H9 (cell line): ENCODE measurements at regions not wholly inside any gene's neighbourhood (a gene's known extent, or its start where the extent isn't known, plus 50 kb on each side); places are given as distances from the start of the nearest gene placed in this dataset.

Experiments used
- DNase-seq: peaks from one replicate; pipeline ENCODE4 v3.0.0-alpha.2; 2017
- H2AFZ ChIP-seq: one replicate; pipeline ENCODE4 v1.6.1; 2013; ENCODE audit warnings: mild to moderate bottlenecking, low read length, control low read depth, moderate library complexity
- H2AK5ac ChIP-seq: 2 replicates; pipeline ENCODE4 v1.6.1; 2013; ENCODE audit warnings: low read length, control low read depth, mixed read lengths; ENCODE audit not compliant: insufficient read length
- H2BK120ac ChIP-seq: one replicate; pipeline ENCODE4 v1.6.1; 2013; ENCODE audit warnings: low read depth, mild to moderate bottlenecking, low read length, control low read depth, inconsistent platforms; ENCODE audit not compliant: poor library complexity, severe bottlenecking
- H2BK12ac ChIP-seq: 2 replicates; pipeline ENCODE4 v1.6.1; 2013; ENCODE audit warnings: low read length, control low read depth, mixed read lengths, low read depth; ENCODE audit not compliant: insufficient read length
- H2BK15ac ChIP-seq: 2 replicates; pipeline ENCODE4 v1.6.1; 2013; ENCODE audit warnings: low read depth, low read length, control low read depth
- H2BK20ac ChIP-seq: one replicate; pipeline ENCODE4 v1.6.1; 2013; ENCODE audit warnings: low read depth, mild to moderate bottlenecking, low read length, control low read depth, inconsistent platforms; ENCODE audit not compliant: poor library complexity, severe bottlenecking
- H2BK5ac ChIP-seq: 2 replicates; pipeline ENCODE4 v1.6.1; 2013; ENCODE audit warnings: low read length, control low read depth, mixed read lengths; ENCODE audit not compliant: insufficient read length
- H3K14ac ChIP-seq: 2 replicates; pipeline ENCODE4 v1.6.1; 2013; ENCODE audit warnings: low read length, control low read depth; ENCODE audit not compliant: insufficient read depth
- H3K18ac ChIP-seq: 2 replicates; pipeline ENCODE4 v1.6.1; 2013; ENCODE audit warnings: low read depth, mild to moderate bottlenecking, mixed read lengths, low read length, control low read depth; ENCODE audit not compliant: insufficient read length
- H3K23ac ChIP-seq: 2 replicates; pipeline ENCODE4 v1.6.1; 2013; ENCODE audit warnings: low read length, control low read depth, mixed read lengths, low read depth; ENCODE audit not compliant: insufficient read length
- H3K23me2 ChIP-seq: 2 replicates; pipeline ENCODE4 v1.6.1; 2013; ENCODE audit warnings: low read depth, mild to moderate bottlenecking, mixed read lengths, low read length, control low read depth; ENCODE audit not compliant: insufficient read length, poor library complexity, severe bottlenecking
- H3K27ac ChIP-seq: 2 replicates; pipeline ENCODE4 v1.5.1; 2013; ENCODE audit warnings: low read length, control low read depth, mixed read lengths, low read depth; ENCODE audit not compliant: insufficient read length
- H3K27me3 ChIP-seq: 2 replicates; pipeline ENCODE4 v1.6.1; 2013; ENCODE audit warnings: low read length, control low read depth, inconsistent platforms; ENCODE audit not compliant: insufficient read depth
- H3K4ac ChIP-seq: 2 replicates; pipeline ENCODE4 v1.6.1; 2013; ENCODE audit warnings: low read depth, mild to moderate bottlenecking, control low read depth, inconsistent platforms, low read length, moderate library complexity
- H3K4me1 ChIP-seq: 2 replicates; pipeline ENCODE4 v1.6.1; 2013; ENCODE audit warnings: low read length, control low read depth, inconsistent platforms; ENCODE audit not compliant: insufficient read depth
- H3K4me2 ChIP-seq: 2 replicates; pipeline ENCODE4 v1.6.1; 2013; ENCODE audit warnings: low read length, control low read depth, mixed read lengths; ENCODE audit not compliant: insufficient read length, insufficient read depth
- H3K56ac ChIP-seq: 2 replicates; pipeline ENCODE4 v1.6.1; 2013; ENCODE audit warnings: low read depth, mild to moderate bottlenecking, mixed read lengths, low read length, control low read depth; ENCODE audit not compliant: insufficient read length
- H3K79me1 ChIP-seq: 2 replicates; pipeline ENCODE4 v1.6.1; 2013; ENCODE audit warnings: low read depth, mild to moderate bottlenecking, moderate library complexity, low read length, control low read depth, inconsistent platforms; ENCODE audit not compliant: insufficient read depth, poor library complexity, severe bottlenecking
- H3K79me2 ChIP-seq: 2 replicates; pipeline ENCODE4 v1.6.1; 2013; ENCODE audit warnings: low read length, control low read depth, inconsistent platforms; ENCODE audit not compliant: insufficient read depth
- H3K9ac ChIP-seq: 2 replicates; pipeline ENCODE4 v1.6.1; 2013; ENCODE audit warnings: low read length, control low read depth, mixed read lengths; ENCODE audit not compliant: insufficient read length; ENCODE audit errors: extremely low read depth
- H3K9me3 ChIP-seq: one replicate; pipeline ENCODE4 v1.6.1; 2013; ENCODE audit warnings: low read depth, low read length, inconsistent platforms; ENCODE audit not compliant: control insufficient read depth
- H3T11ph ChIP-seq: one replicate; pipeline ENCODE4 v1.6.1; 2013; ENCODE audit warnings: mild to moderate bottlenecking, low read length, control low read depth, inconsistent platforms
- H4K20me1 ChIP-seq: one replicate; pipeline ENCODE4 v1.6.1; 2013; ENCODE audit not compliant: control insufficient read depth, insufficient read length, insufficient read depth
- H4K5ac ChIP-seq: 2 replicates; pipeline ENCODE4 v1.6.1; 2013; ENCODE audit warnings: low read depth, mild to moderate bottlenecking, mixed read lengths, low read length, control low read depth; ENCODE audit not compliant: insufficient read length
- H4K8ac ChIP-seq: replicated peaks from 2 replicates; pipeline ENCODE4 v1.6.1; 2013; ENCODE audit warnings: low read length, control low read depth, mixed read lengths, low read depth; ENCODE audit not compliant: insufficient read length
- H4K91ac ChIP-seq: 2 replicates; pipeline ENCODE4 v1.6.1; 2013; ENCODE audit warnings: low read depth, mild to moderate bottlenecking, moderate library complexity, mixed read lengths, low read length, control low read depth; ENCODE audit not compliant: insufficient read length
- H3K27ac Mint-ChIP-seq, 3 experiments: 2 replicates in 2 of 3; 3 replicates in 1 of 3; pipeline ENCODE4 v1.8.0; 2020 to 2021; ENCODE audit warnings: mixed read lengths in 3 of 3, mild to moderate bottlenecking in 1 of 3, moderate library complexity in 1 of 3
- H3K27me3 Mint-ChIP-seq: 2 replicates; pipeline ENCODE4 v1.8.0; 2021; ENCODE audit warnings: low read depth, mild to moderate bottlenecking, moderate library complexity, mixed read lengths
- H3K36me3 Mint-ChIP-seq, 3 experiments: 2 replicates in 2 of 3; 3 replicates in 1 of 3; pipeline ENCODE4 v1.8.0; 2020 to 2021; ENCODE audit warnings: low read depth in 3 of 3, mixed read lengths in 3 of 3; ENCODE audit not compliant: insufficient read depth in 1 of 3
- H3K4me1 Mint-ChIP-seq, 2 experiments: 2 replicates each; pipeline ENCODE4 v1.8.0; 2020; ENCODE audit warnings: mixed read lengths in 2 of 2
- H3K4me3 Mint-ChIP-seq, 2 experiments: 2 replicates in 1 of 2; 3 replicates in 1 of 2; pipeline ENCODE4 v1.8.0; 2020 to 2021; ENCODE audit warnings: mild to moderate bottlenecking in 2 of 2, mixed read lengths in 2 of 2, moderate library complexity in 1 of 2
- H3K9me3 Mint-ChIP-seq, 2 experiments: 2 replicates in 1 of 2; 3 replicates in 1 of 2; pipeline ENCODE4 v1.8.0; 2020; ENCODE audit warnings: mild to moderate bottlenecking in 2 of 2, mixed read lengths in 2 of 2, moderate library complexity in 1 of 2
- CTCF ChIP-seq: fragments of 200-600 bp; sonication (generic); conservative IDR thresholded peaks from 3 replicates; pipeline ENCODE4 v1.8.0; 2021; ENCODE audit warnings: antibody characterized with exemption, mild to moderate bottlenecking
- WGBS: extraction: QIAGEN DNeasy Blood & Tissue Kit; methylation state at CpG from one replicate; pipeline ENCODE4 v1.1.7; 2013; ENCODE audit warnings: missing lambda C conversion rate, low lambda C conversion rate, mixed read lengths; ENCODE audit not compliant: insufficient read length; ENCODE audit errors: extremely low coverage; 5-methylcytosine and 5-hydroxymethylcytosine counted together

DNA sequence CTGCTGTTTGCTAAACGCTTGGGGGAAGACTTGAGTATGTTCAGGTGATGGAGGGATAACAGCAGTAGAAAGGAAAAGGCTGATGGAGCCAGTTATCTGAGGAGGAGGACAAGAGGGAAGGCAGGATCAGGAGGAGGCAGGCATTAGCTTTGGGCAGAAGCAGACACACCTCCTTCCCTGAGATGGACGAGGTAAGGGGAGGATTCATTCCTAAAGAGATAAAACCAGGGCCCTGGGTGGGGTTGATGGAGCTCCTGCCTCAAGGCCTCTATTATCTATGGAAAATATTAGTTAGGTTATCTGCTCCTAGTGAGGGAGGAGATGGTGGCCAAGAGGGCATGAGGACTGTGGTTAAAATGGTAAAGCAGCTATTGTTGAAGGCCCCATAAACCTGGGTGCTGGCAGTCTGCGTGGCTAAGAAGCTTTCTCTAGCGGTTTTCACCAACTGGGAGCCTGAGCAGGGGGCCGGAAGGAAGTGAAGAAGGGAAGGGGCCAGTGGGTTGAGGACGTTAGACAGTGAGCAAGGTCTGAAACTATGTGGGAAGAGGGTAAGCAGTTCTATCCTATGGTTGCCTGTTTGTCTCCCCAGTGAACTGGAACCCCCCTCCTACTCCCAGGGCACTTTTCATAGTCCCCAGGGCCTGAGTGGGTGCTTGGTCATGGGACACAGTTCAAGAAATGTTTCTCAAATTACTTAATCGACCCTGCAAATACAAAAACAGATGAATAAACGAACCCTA is 56.6 kb upstream of the HK2 start:
- H3K4me1 Mint-ChIP-seq, result peaks cover 15 to 20% of the 10 kb centered on the region in 2 experiments
- no peaks in the 10 kb centered on the region for H3K23me2 ChIP-seq
- H2BK5ac ChIP-seq, result no peak overlapping the region
- H3K27me3 ChIP-seq, result no peaks in the 10 kb centered on the region
- TF ChIP-seq CTCF, result no peak
- no peak overlapping the region for H3K56ac ChIP-seq
- no peaks in the 10 kb centered on the region for H3K9me3 ChIP-seq
- no peak overlapping the region for H3K4me2 ChIP-seq
- no peak overlapping the region for H3K27ac ChIP-seq
- H3K14ac ChIP-seq, result no peak overlapping the region
- no CpG with 5 or more reads among the region's 8 CpGs for WGBS
- no peak overlapping the region for H3K23ac ChIP-seq
- H2AK5ac ChIP-seq, result no peak overlapping the region
- H3K36me3 Mint-ChIP-seq, result no peaks in the 10 kb centered on the region; a peak in 1 of 7 replicates
- no peak overlapping the region for H2BK15ac ChIP-seq
- H3K4ac ChIP-seq, result no peak overlapping the region; the same call in 1 of the 2 replicates
- no peak for DNase-seq
- no peak overlapping the region for H4K91ac ChIP-seq
- no peak overlapping the region for H2BK120ac ChIP-seq
- peak overlapping the region; percentile 32 for H3K18ac ChIP-seq
- H3K9ac ChIP-seq, result no peak overlapping the region
- H4K20me1 ChIP-seq, result no peaks in the 10 kb centered on the region
- no peak overlapping the region for H2BK12ac ChIP-seq
- H3K4me1 ChIP-seq, result 0 out of 2 replicates have a peak, but pooled peaks cover 3% of the 10 kb centered on the region
- no peak overlapping the region for H3K4me3 Mint-ChIP-seq
- no peaks in the 10 kb centered on the region for H3K79me1 ChIP-seq
- no peak overlapping the region for H2AFZ ChIP-seq
- H4K8ac ChIP-seq, result no peak overlapping the region
- no peaks in the 10 kb centered on the region for H3K79me2 ChIP-seq
- no peak overlapping the region for H2BK20ac ChIP-seq
- no peaks in the 10 kb centered on the region; a peak in 1 of 5 replicates for H3K9me3 Mint-ChIP-seq
- H3K27me3 Mint-ChIP-seq, result peaks cover 2% of the 10 kb centered on the region; the same call in 1 of the 2 replicates
- H3T11ph ChIP-seq, result no peak overlapping the region
- H3K27ac Mint-ChIP-seq, result peak overlapping the region in 1 of 3 experiments; percentile 61; a peak in 1 of 7 replicates
- H4K5ac ChIP-seq, result no peak overlapping the region
